Testis (tissue), 2 donors: ENCODE measurements at regions not wholly inside any gene's neighbourhood (a gene's known extent, or its start where the extent isn't known, plus 50 kb on each side); places are given as distances from the start of the nearest gene placed in this dataset.

Experiments
- DNase-seq: peaks from one replicate; pipeline ENCODE4 v3.0.0-alpha.2; 2019
- H3K27ac ChIP-seq, 2 donors: fragments of 200-600 bp; sonication (generic); one replicate each; pipeline ENCODE4 v1.5.1; 2019
- H3K27me3 ChIP-seq: fragments of 200-600 bp; sonication (generic); one replicate; pipeline ENCODE4 v1.5.1; 2019
- H3K36me3 ChIP-seq: fragments of 200-600 bp; sonication (generic); one replicate; pipeline ENCODE4 v1.5.1; 2017; ENCODE audit warnings: low read depth; ENCODE audit errors: missing control alignments
- H3K4me1 ChIP-seq: fragments of 200-600 bp; sonication (generic); one replicate; pipeline ENCODE4 v1.5.1; 2019
- H3K4me3 ChIP-seq, 2 donors: fragments of 200-600 bp; sonication (generic); one replicate each; pipeline ENCODE4 v1.5.1; 2017 to 2019
- H3K9me3 ChIP-seq: fragments of 200-600 bp; sonication (generic); one replicate; pipeline ENCODE4 v1.5.1; 2017
- CTCF ChIP-seq, 3 experiments: fragments of 450-650 bp in 2 of 3; fragments of 200-600 bp in 1 of 3; sonication (generic) in 1 of 3; IDR thresholded peaks; one replicate each; pipeline ENCODE4 v1.5.1; 2016 to 2019; ENCODE audit warnings: antibody characterized with exemption in 3 of 3, mild to moderate bottlenecking in 2 of 3, moderate library complexity in 1 of 3
- POLR2A ChIP-seq: fragments of 450-650 bp; IDR thresholded peaks from one replicate; pipeline ENCODE4 v1.6.1; 2017; ENCODE audit warnings: antibody characterized with exemption, mild to moderate bottlenecking, moderate library complexity
- WGBS, 2 donors: methylation state at CpG; one replicate each; pipeline ENCODE4 v1.1.5; 2018; 5-methylcytosine and 5-hydroxymethylcytosine counted together
- intact Hi-C: fragments of 100-400 bp; cut with DNase I; formaldehyde crosslinking; loops from one replicate; pipeline ENCODE4 v1.15.1; 2023; ENCODE audit warnings: low total_unique reads

GRCh38 chr5:114581136-114581535, 219.3 kb downstream of the KCNN2 start:
- TF ChIP-seq CTCF (IDR thresholded peaks at IDR 0.05) (no peak), POLR2A (no peak)
- Histone ChIP-seq H3K36me3 (no peaks in the 10 kb centered on the region), H3K4me3 (no peak overlapping the region), H3K27me3 (no peaks in the 10 kb centered on the region), H3K9me3 (no peaks in the 10 kb centered on the region), H3K27ac (no peak overlapping the region), H3K4me1 (no peaks in the 10 kb centered on the region)
- 55 to 56% methylated on average over 2 of the region's 2 CpGs for WGBS, 2 donors
- DNase-seq, result no peak
- intact Hi-C loops, result no loop called here

- intact Hi-C loops, result no loop called here
- Histone ChIP-seq H3K27ac (no peak overlapping the region), H3K9me3 (no peaks in the 10 kb centered on the region), H3K36me3 (no peaks in the 10 kb centered on the region), H3K4me1 (no peaks in the 10 kb centered on the region), H3K27me3 (no peaks in the 10 kb centered on the region), H3K4me3 (no peak overlapping the region)
- no peak for DNase-seq
- 67 to 71% methylated on average over 5 of the region's 5 CpGs for WGBS, 2 donors
- TF ChIP-seq POLR2A, result no peak
- TF ChIP-seq CTCF (IDR thresholded peaks at IDR 0.05), result no peak
Measured at GRCh38 chr5:114565871-114566270, 204.0 kb downstream of the KCNN2 start.

GRCh38 chr5:114565139-114565538, 203.3 kb downstream of the KCNN2 start:
- H3K27me3 ChIP-seq, result no peaks in the 10 kb centered on the region
- intact Hi-C loops, result no loop called here
- no peak overlapping the region for H3K4me3 ChIP-seq
- 23% methylated on average over 2 of the region's 2 CpGs for WGBS, 2 donors
- DNase-seq, result no peak
- H3K4me1 ChIP-seq, result no peaks in the 10 kb centered on the region
- TF ChIP-seq POLR2A, result no peak
- no peak for TF ChIP-seq CTCF (IDR thresholded peaks at IDR 0.05)
- no peak overlapping the region for H3K27ac ChIP-seq
- H3K9me3 ChIP-seq, result no peaks in the 10 kb centered on the region
- no peaks in the 10 kb centered on the region for H3K36me3 ChIP-seq

GRCh38 chr5:114561415-114561814, 199.5 kb downstream of the KCNN2 start:
- Histone ChIP-seq H3K27ac (no peak overlapping the region), H3K36me3 (no peaks in the 10 kb centered on the region), H3K27me3 (no peaks in the 10 kb centered on the region), H3K9me3 (no peaks in the 10 kb centered on the region), H3K4me3 (no peak overlapping the region), H3K4me1 (no peaks in the 10 kb centered on the region)
- intact Hi-C loops, result no loop called here
- TF ChIP-seq POLR2A (no peak), CTCF (IDR thresholded peaks at IDR 0.05) (no peak)
- no peak for DNase-seq
- WGBS, 2 donors, result 19 to 24% methylated on average over 4 of the region's 4 CpGs
